GM23338 (cell line): ENCODE measurements at regions not wholly inside any gene's neighbourhood (a gene's known extent, or its start where the extent isn't known, plus 50 kb on each side); places are given as distances from the start of the nearest gene placed in this dataset.

Experiments
- ATAC-seq: fragments of 200-7000 bp; cut with Tn5 transposase; 3 replicates; pipeline ENCODE4 v1.9.1; 2020
- DNase-seq: peaks from one replicate; pipeline ENCODE4 v3.0.0-alpha.2; 2015; ENCODE audit warnings: low spot score
- H2AFZ ChIP-seq: fragments of 200-600 bp; sonication (generic); 2 replicates; pipeline ENCODE4 v1.8.0; 2016; ENCODE audit warnings: antibody characterized with exemption, mild to moderate bottlenecking, moderate library complexity
- H3F3A ChIP-seq: fragments of 200-600 bp; sonication (generic); replicated peaks from 2 replicates; pipeline ENCODE4 v1.8.0; 2017; ENCODE audit warnings: antibody characterized with exemption, mixed run types, low read depth
- H3K27ac ChIP-seq: fragments of 200-600 bp; sonication (generic); 2 replicates; pipeline ENCODE4 v1.6.1; 2016; ENCODE audit warnings: low read depth
- H3K27me3 ChIP-seq: fragments of 200-600 bp; sonication (generic); 2 replicates; pipeline ENCODE4 v1.8.0; 2016; ENCODE audit warnings: mild to moderate bottlenecking, mixed run types, moderate library complexity; ENCODE audit not compliant: insufficient read depth
- H3K36me3 ChIP-seq: fragments of 200-600 bp; sonication (generic); 2 replicates; pipeline ENCODE4 v1.8.0; 2016; ENCODE audit warnings: mild to moderate bottlenecking; ENCODE audit not compliant: insufficient read depth
- H3K4me1 ChIP-seq: fragments of 200-600 bp; sonication (generic); 2 replicates; pipeline ENCODE4 v1.8.0; 2016; ENCODE audit warnings: mild to moderate bottlenecking, moderate library complexity; ENCODE audit not compliant: insufficient read depth
- H3K4me2 ChIP-seq: fragments of 200-600 bp; sonication (generic); 2 replicates; pipeline ENCODE4 v1.7.1; 2017; ENCODE audit warnings: mixed run types
- H3K4me3 ChIP-seq: fragments of 200-600 bp; sonication (generic); 2 replicates; pipeline ENCODE4 v1.6.1; 2016; ENCODE audit warnings: mixed run types
- H3K79me2 ChIP-seq: fragments of 200-600 bp; sonication (generic); replicated peaks from 2 replicates; pipeline ENCODE4 v1.8.0; 2017; ENCODE audit warnings: mild to moderate bottlenecking; ENCODE audit not compliant: insufficient read depth
- H3K9me2 ChIP-seq: fragments of 200-600 bp; sonication (generic); 2 replicates; pipeline ENCODE4 v1.8.0; 2017; ENCODE audit not compliant: insufficient read depth
- H4K20me1 ChIP-seq: fragments of 200-600 bp; sonication (generic); replicated peaks from 2 replicates; pipeline ENCODE4 v1.8.0; 2017; ENCODE audit warnings: mild to moderate bottlenecking; ENCODE audit not compliant: insufficient read depth
- H3K27ac Mint-ChIP-seq: 2 replicates; pipeline ENCODE4 v1.8.0; 2020; ENCODE audit warnings: inconsistent platforms, mild to moderate bottlenecking, moderate library complexity, mixed read lengths
- H3K27me3 Mint-ChIP-seq: 3 replicates; pipeline ENCODE4 v1.8.0; 2022; ENCODE audit warnings: low read depth, mild to moderate bottlenecking, moderate library complexity, mixed read lengths, inconsistent platforms; ENCODE audit not compliant: insufficient read depth, poor library complexity
- H3K36me3 Mint-ChIP-seq: 3 replicates; pipeline ENCODE4 v1.8.0; 2021; ENCODE audit warnings: low read depth, mild to moderate bottlenecking, inconsistent platforms, moderate library complexity, mixed read lengths
- H3K4me1 Mint-ChIP-seq: 3 replicates; pipeline ENCODE4 v1.8.0; 2020; ENCODE audit warnings: mild to moderate bottlenecking, inconsistent platforms, mixed read lengths
- H3K4me3 Mint-ChIP-seq: 3 replicates; pipeline ENCODE4 v1.8.0; 2021; ENCODE audit warnings: moderate library complexity, mild to moderate bottlenecking, inconsistent platforms, mixed read lengths
- H3K9me3 Mint-ChIP-seq: 3 replicates; pipeline ENCODE4 v1.8.0; 2020; ENCODE audit warnings: moderate library complexity, mild to moderate bottlenecking, inconsistent platforms, mixed read lengths
- CREB1 ChIP-seq: fragments of 250-450 bp; sonication (Bioruptor Pico); IDR thresholded peaks from 2 replicates; pipeline ENCODE4 v1.5.0; 2020; ENCODE audit warnings: low read depth, mild to moderate bottlenecking, moderate library complexity
- CTCF ChIP-seq, 2 experiments: fragments of 200-600 bp in 1 of 2; sonication (generic) in 1 of 2; conservative IDR thresholded peaks; 2 replicates each; pipeline versions ENCODE4 v1.5.1 to v1.6.1; 2016 to 2017; ENCODE audit warnings: antibody characterized with exemption in 2 of 2, low read depth in 2 of 2, mild to moderate bottlenecking in 2 of 2, moderate library complexity in 1 of 2
- ETS1 ChIP-seq: IDR thresholded peaks from 2 replicates; pipeline ENCODE4 v1.6.1; 2016; ENCODE audit warnings: antibody characterized with exemption
- EZH2 ChIP-seq: fragments of 200-600 bp; sonication (generic); IDR thresholded peaks from one replicate; pipeline ENCODE4 v1.8.0; 2017; ENCODE audit warnings: antibody characterized with exemption, mild to moderate bottlenecking, low read depth; ENCODE audit not compliant: unreplicated experiment
- EZH2phosphoT487 ChIP-seq: fragments of 200-600 bp; sonication (generic); IDR thresholded peaks from one replicate; pipeline ENCODE4 v1.8.1; 2018; ENCODE audit warnings: antibody characterized with exemption; ENCODE audit not compliant: unreplicated experiment
- JUNB ChIP-seq: IDR thresholded peaks from one replicate; pipeline ENCODE4 v1.6.1; 2016; ENCODE audit warnings: antibody characterized with exemption; ENCODE audit not compliant: unreplicated experiment
- NANOG ChIP-seq: IDR thresholded peaks from 2 replicates; pipeline ENCODE4 v1.6.1; 2016; ENCODE audit warnings: antibody characterized with exemption, borderline replicate concordance
- POLR2AphosphoS5 ChIP-seq: IDR thresholded peaks from 2 replicates; pipeline ENCODE4 v1.6.1; 2016; ENCODE audit warnings: antibody characterized with exemption, low read depth
- REST ChIP-seq: IDR thresholded peaks from one replicate; pipeline ENCODE4 v1.6.1; 2018; ENCODE audit warnings: antibody characterized with exemption; ENCODE audit not compliant: unreplicated experiment
- STAT1 ChIP-seq: IDR thresholded peaks from one replicate; pipeline ENCODE4 v1.6.1; 2016; ENCODE audit warnings: antibody characterized with exemption; ENCODE audit not compliant: unreplicated experiment
- ZNF114 ChIP-seq: fragments of 250-450 bp; sonication (Bioruptor Pico); IDR thresholded peaks from 2 replicates; pipeline ENCODE4 v1.5.0; 2020; ENCODE audit warnings: mild to moderate bottlenecking, moderate library complexity
- ZNF331 ChIP-seq: fragments of 250-450 bp; sonication (Bioruptor Pico); IDR thresholded peaks from 2 replicates; pipeline ENCODE4 v1.5.0; 2020; ENCODE audit warnings: low read depth, mild to moderate bottlenecking, moderate library complexity
- ZNF462 ChIP-seq: fragments of 250-450 bp; sonication (Bioruptor Pico); IDR thresholded peaks from 2 replicates; pipeline ENCODE4 v1.5.0; 2020; ENCODE audit warnings: mild to moderate bottlenecking, moderate library complexity

GRCh38 chr7:24349339-24349738, 65.3 kb downstream of the NPY start:
- H3K79me2 ChIP-seq: no peaks in the 10 kb centered on the region
- Mint-ChIP-seq H3K36me3 (peaks cover 25% of the 10 kb centered on the region), H3K4me3 (no peak overlapping the region), H3K27ac (no peak overlapping the region), H3K4me1 (peaks cover 19% of the 10 kb centered on the region), H3K27me3 (peaks cover 3% of the 10 kb centered on the region), H3K9me3 (peaks cover 19% of the 10 kb centered on the region)
- H3K27ac ChIP-seq: no peak overlapping the region
- no peaks in the 10 kb centered on the region for H3K4me1 ChIP-seq
- no peak overlapping the region for H3K4me3 ChIP-seq
- TF ChIP-seq EZH2: no peak
- no peak for TF ChIP-seq ZNF331
- TF ChIP-seq ZNF462 (CRISPR knock-in tag): no peak
- TF ChIP-seq REST: no peak
- TF ChIP-seq ETS1: no peak
- no peak for TF ChIP-seq EZH2phosphoT487
- TF ChIP-seq POLR2AphosphoS5: no peak
- TF ChIP-seq CREB1 (CRISPR knock-in tag): no peak
- TF ChIP-seq ZNF114 (CRISPR knock-in tag): no peak
- no peak for TF ChIP-seq NANOG
- no peak for TF ChIP-seq STAT1
- TF ChIP-seq CTCF (conservative IDR thresholded peaks at IDR 0.05; ENCODE audit: low read depth in 2 of 2): no peak
- TF ChIP-seq JUNB: no peak
- no peaks in the 10 kb centered on the region for H3K36me3 ChIP-seq
- ATAC-seq (peak; percentile 88), DNase-seq (no peak)
- H3F3A ChIP-seq: no peaks in the 10 kb centered on the region
- H2AFZ ChIP-seq: no peak overlapping the region
- H3K9me2 ChIP-seq: no peaks in the 10 kb centered on the region
- no peaks in the 10 kb centered on the region for H4K20me1 ChIP-seq
- no peak overlapping the region for H3K4me2 ChIP-seq
- H3K27me3 ChIP-seq: no peaks in the 10 kb centered on the region
